Ectodermal cell (in vitro differentiated cells): ENCODE measurements at regions not wholly inside any gene's neighbourhood (a gene's known extent, or its start where the extent isn't known, plus 50 kb on each side); places are given as distances from the start of the nearest gene placed in this dataset.

Experiments used
- H3K27ac ChIP-seq: 2 replicates; pipeline ENCODE4 v1.7.0; 2013; ENCODE audit warnings: mild to moderate bottlenecking, low read depth, low read length; ENCODE audit not compliant: insufficient read depth, poor library complexity, severe bottlenecking
- H3K27me3 ChIP-seq: 2 replicates; pipeline ENCODE4 v1.7.0; 2013; ENCODE audit warnings: mild to moderate bottlenecking, low read length; ENCODE audit not compliant: insufficient read depth, control insufficient read depth, poor library complexity, severe bottlenecking
- H3K36me3 ChIP-seq: one replicate; pipeline ENCODE4 v1.7.0; 2013; ENCODE audit warnings: low read length; ENCODE audit not compliant: control insufficient read depth, insufficient read depth
- H3K4me1 ChIP-seq: one replicate; pipeline ENCODE4 v1.7.0; 2013; ENCODE audit warnings: low read length; ENCODE audit not compliant: control insufficient read depth, insufficient read depth
- H3K4me3 ChIP-seq: 2 replicates; pipeline ENCODE4 v1.7.0; 2013; ENCODE audit warnings: low read depth, low read length, control low read depth; ENCODE audit not compliant: insufficient read depth
- H3K9me3 ChIP-seq: 2 replicates; pipeline ENCODE4 v1.7.0; 2013; ENCODE audit warnings: mild to moderate bottlenecking, low read length, moderate library complexity; ENCODE audit not compliant: control insufficient read depth
- WGBS, 2 experiments: methylation state at CpG; one replicate each; pipeline ENCODE4 v1.1.7; 2013; ENCODE audit warnings: missing lambda C conversion rate in 2 of 2; 5-methylcytosine and 5-hydroxymethylcytosine counted together

GRCh38 chr18:27709344-27709743 is 467.6 kb downstream of the CDH2 start:
- 86 to 92% methylated on average over 1 of the region's 1 CpG for WGBS, 2 experiments
- Histone ChIP-seq H3K27me3 (no peaks in the 10 kb centered on the region), H3K9me3 (no peaks in the 10 kb centered on the region), H3K36me3 (no peaks in the 10 kb centered on the region), H3K4me3 (no peak overlapping the region), H3K27ac (no peak overlapping the region), H3K4me1 (peaks cover 38% of the 10 kb centered on the region)

GRCh38 chr18:27707201-27707600 is 469.7 kb downstream of the CDH2 start:
- WGBS, 2 experiments = 94 to 95% methylated on average over 1 of the region's 1 CpG
- Histone ChIP-seq H3K4me1 (peaks cover 18% of the 10 kb centered on the region), H3K9me3 (no peaks in the 10 kb centered on the region), H3K36me3 (no peaks in the 10 kb centered on the region), H3K4me3 (no peak overlapping the region), H3K27ac (no peak overlapping the region), H3K27me3 (no peaks in the 10 kb centered on the region)

GRCh38 chr18:27704736-27705361 is 472.1 kb downstream of the CDH2 start:
- no peak overlapping the region for H3K4me3 ChIP-seq
- H3K27me3 ChIP-seq = no peaks in the 10 kb centered on the region
- no peaks in the 10 kb centered on the region for H3K9me3 ChIP-seq
- peaks cover 19% of the 10 kb centered on the region for H3K4me1 ChIP-seq
- no peak overlapping the region for H3K27ac ChIP-seq
- no peaks in the 10 kb centered on the region for H3K36me3 ChIP-seq
- 25 to 37% methylated on average over 2 to 3 of the region's 3 CpGs for WGBS, 2 experiments

- Histone ChIP-seq H3K4me3 (no peak overlapping the region), H3K27me3 (no peaks in the 10 kb centered on the region), H3K9me3 (no peaks in the 10 kb centered on the region), H3K27ac (no peak overlapping the region), H3K4me1 (peaks cover 10% of the 10 kb centered on the region), H3K36me3 (no peaks in the 10 kb centered on the region)
- 96 to 99% methylated on average over 2 to 3 of the region's 3 CpGs for WGBS, 2 experiments
These were observed 477.8 kb downstream of the CDH2 start for GRCh38 chr18:27699137-27699536.

- H3K4me3 ChIP-seq = no peak overlapping the region
- H3K36me3 ChIP-seq = no peaks in the 10 kb centered on the region
- no peaks in the 10 kb centered on the region for H3K9me3 ChIP-seq
- no peak overlapping the region for H3K27ac ChIP-seq
- no peaks in the 10 kb centered on the region for H3K27me3 ChIP-seq
- H3K4me1 ChIP-seq = peaks cover 10% of the 10 kb centered on the region
- 96 to 100% methylated on average over 2 of the region's 2 CpGs for WGBS, 2 experiments
These were observed 480.8 kb downstream of the CDH2 start for GRCh38 chr18:27696148-27696547.

GRCh38 chr18:27695503-27695902 is 481.4 kb downstream of the CDH2 start:
- no peaks in the 10 kb centered on the region for H3K36me3 ChIP-seq
- peaks cover 8% of the 10 kb centered on the region for H3K4me1 ChIP-seq
- no peaks in the 10 kb centered on the region for H3K27me3 ChIP-seq
- no peak overlapping the region for H3K4me3 ChIP-seq
- H3K9me3 ChIP-seq = no peaks in the 10 kb centered on the region
- WGBS, 2 experiments = 91 to 97% methylated on average over 4 of the region's 4 CpGs
- no peak overlapping the region for H3K27ac ChIP-seq

- Histone ChIP-seq H3K27ac (no peak overlapping the region), H3K4me3 (no peak overlapping the region), H3K4me1 (peaks cover 4% of the 10 kb centered on the region), H3K9me3 (no peaks in the 10 kb centered on the region), H3K27me3 (no peaks in the 10 kb centered on the region), H3K36me3 (no peaks in the 10 kb centered on the region)
- 89% methylated on average over 7 of the region's 7 CpGs for whole genome bisulfite sequencing, 2 experiments
These were observed 481.9 kb downstream of the CDH2 start for GRCh38 chr18:27695052-27695451.

GRCh38 chr18:27688581-27688980 is 488.3 kb downstream of the CDH2 start:
- H3K4me1 ChIP-seq = no peaks in the 10 kb centered on the region
- WGBS, 2 experiments = 95 to 100% methylated on average over 1 of the region's 1 CpG
- peaks cover 6% of the 10 kb centered on the region for H3K9me3 ChIP-seq
- no peaks in the 10 kb centered on the region for H3K27me3 ChIP-seq
- no peak overlapping the region for H3K27ac ChIP-seq
- no peaks in the 10 kb centered on the region for H3K36me3 ChIP-seq
- H3K4me3 ChIP-seq = no peak overlapping the region

GRCh38 chr18:27687351-27687979 is 489.5 kb downstream of the CDH2 start:
- no peaks in the 10 kb centered on the region for H3K4me1 ChIP-seq
- no peaks in the 10 kb centered on the region for H3K36me3 ChIP-seq
- H3K27ac ChIP-seq = no peak overlapping the region
- H3K9me3 ChIP-seq = peaks cover 6% of the 10 kb centered on the region
- no peak overlapping the region for H3K4me3 ChIP-seq
- H3K27me3 ChIP-seq = no peaks in the 10 kb centered on the region

GRCh38 chr18:27685807-27686412 is 491.0 kb downstream of the CDH2 start:
- Histone ChIP-seq H3K4me1 (no peaks in the 10 kb centered on the region), H3K4me3 (no peak overlapping the region), H3K27ac (no peak overlapping the region), H3K36me3 (no peaks in the 10 kb centered on the region), H3K9me3 (peaks cover 6% of the 10 kb centered on the region), H3K27me3 (no peaks in the 10 kb centered on the region)
- 93 to 94% methylated on average over 2 of the region's 2 CpGs for WGBS, 2 experiments
